Epithelial cell of esophagus (primary cell): ENCODE measurements at regions not wholly inside any gene's neighbourhood (a gene's known extent, or its start where the extent isn't known, plus 50 kb on each side); places are given as distances from the start of the nearest gene placed in this dataset.

Experiments used
- DNase-seq: peaks from one replicate; pipeline ENCODE4 v3.0.0; 2010; ENCODE audit warnings: low read depth
- H3K4me3 ChIP-seq: 2 replicates; pipeline ENCODE4 v1.5.1; 2011; ENCODE audit warnings: mild to moderate bottlenecking, low read length, control low read depth
- CTCF ChIP-seq: IDR thresholded peaks from 2 replicates; pipeline ENCODE4 v1.5.1; 2011; ENCODE audit warnings: low read depth, mild to moderate bottlenecking, low read length, control low read depth, inconsistent platforms; ENCODE audit not compliant: insufficient read depth; ENCODE audit errors: missing control alignments

- no peak for DNase-seq
- TF ChIP-seq CTCF: no peak
- no peak overlapping the region for H3K4me3 ChIP-seq
These were observed 76.0 kb upstream of the OLIG2 start for GRCh38 chr21:32949701-32950100.

- no peak for DNase-seq
- H3K4me3 ChIP-seq: no peak overlapping the region
- no peak for TF ChIP-seq CTCF
These were observed 74.7 kb upstream of the OLIG2 start for GRCh38 chr21:32951041-32951440.

GRCh38 chr21:32954353-32954752 is 71.4 kb upstream of the OLIG2 start:
- no peak for TF ChIP-seq CTCF
- H3K4me3 ChIP-seq: no peak overlapping the region
- DNase-seq: no peak

GRCh38 chr21:32955311-32956060 is 70.2 kb upstream of the OLIG2 start:
- H3K4me3 ChIP-seq: no peak overlapping the region
- no peak for DNase-seq
- no peak for TF ChIP-seq CTCF

DNA sequence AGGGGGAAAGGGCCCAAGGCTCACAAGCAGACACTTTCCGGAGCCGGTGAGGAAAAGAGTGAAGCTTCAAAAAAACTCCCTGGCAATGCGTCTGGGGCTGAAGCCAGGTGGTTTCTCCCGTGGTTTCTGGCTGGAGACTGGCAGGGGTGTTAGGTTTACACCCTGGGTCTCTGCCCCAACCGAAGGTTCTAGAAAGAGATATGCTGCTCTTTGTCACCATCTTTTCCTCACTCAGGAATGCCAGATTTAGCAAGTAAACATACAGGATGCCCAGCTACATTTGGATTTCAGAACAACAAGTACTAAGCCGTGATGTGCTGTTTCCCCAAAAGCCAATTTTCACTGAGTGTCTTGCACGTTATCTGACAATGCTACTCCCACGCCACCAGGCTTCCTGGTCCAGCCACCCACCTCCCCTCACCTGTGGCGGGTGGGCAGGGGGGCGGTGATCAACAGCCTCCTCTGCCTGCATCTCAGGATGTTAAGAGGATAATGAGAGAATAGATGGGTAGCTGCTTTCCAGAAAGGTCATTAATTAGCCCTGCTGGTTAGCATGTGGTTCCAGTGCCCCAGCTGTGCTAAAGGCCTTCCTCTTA is 69.6 kb upstream of the OLIG2 start:
- no peak for TF ChIP-seq CTCF

GRCh38 chr21:32957545-32957944 is 68.2 kb upstream of the OLIG2 start:
- no peak for TF ChIP-seq CTCF

More for the DNA sequence above, 69.6 kb upstream of the OLIG2 start:
- H3K4me3 ChIP-seq: no peak overlapping the region
- DNase-seq: no peak

More at GRCh38 chr21:32957545-32957944, 68.2 kb upstream of the OLIG2 start:
- no peak overlapping the region for H3K4me3 ChIP-seq
- DNase-seq: no peak
